H9 (cell line): ENCODE measurements at regions not wholly inside any gene's neighbourhood (a gene's known extent, or its start where the extent isn't known, plus 50 kb on each side); places are given as distances from the start of the nearest gene placed in this dataset.

Source experiments
- DNase-seq: peaks from one replicate; pipeline ENCODE4 v3.0.0-alpha.2; 2017
- H2AFZ ChIP-seq: one replicate; pipeline ENCODE4 v1.6.1; 2013; ENCODE audit warnings: mild to moderate bottlenecking, low read length, control low read depth, moderate library complexity
- H2AK5ac ChIP-seq: 2 replicates; pipeline ENCODE4 v1.6.1; 2013; ENCODE audit warnings: low read length, control low read depth, mixed read lengths; ENCODE audit not compliant: insufficient read length
- H2BK120ac ChIP-seq: one replicate; pipeline ENCODE4 v1.6.1; 2013; ENCODE audit warnings: low read depth, mild to moderate bottlenecking, low read length, control low read depth, inconsistent platforms; ENCODE audit not compliant: poor library complexity, severe bottlenecking
- H2BK12ac ChIP-seq: 2 replicates; pipeline ENCODE4 v1.6.1; 2013; ENCODE audit warnings: low read length, control low read depth, mixed read lengths, low read depth; ENCODE audit not compliant: insufficient read length
- H2BK15ac ChIP-seq: 2 replicates; pipeline ENCODE4 v1.6.1; 2013; ENCODE audit warnings: low read depth, low read length, control low read depth
- H2BK20ac ChIP-seq: one replicate; pipeline ENCODE4 v1.6.1; 2013; ENCODE audit warnings: low read depth, mild to moderate bottlenecking, low read length, control low read depth, inconsistent platforms; ENCODE audit not compliant: poor library complexity, severe bottlenecking
- H2BK5ac ChIP-seq: 2 replicates; pipeline ENCODE4 v1.6.1; 2013; ENCODE audit warnings: low read length, control low read depth, mixed read lengths; ENCODE audit not compliant: insufficient read length
- H3K14ac ChIP-seq: 2 replicates; pipeline ENCODE4 v1.6.1; 2013; ENCODE audit warnings: low read length, control low read depth; ENCODE audit not compliant: insufficient read depth
- H3K18ac ChIP-seq: 2 replicates; pipeline ENCODE4 v1.6.1; 2013; ENCODE audit warnings: low read depth, mild to moderate bottlenecking, mixed read lengths, low read length, control low read depth; ENCODE audit not compliant: insufficient read length
- H3K23ac ChIP-seq: 2 replicates; pipeline ENCODE4 v1.6.1; 2013; ENCODE audit warnings: low read length, control low read depth, mixed read lengths, low read depth; ENCODE audit not compliant: insufficient read length
- H3K23me2 ChIP-seq: 2 replicates; pipeline ENCODE4 v1.6.1; 2013; ENCODE audit warnings: low read depth, mild to moderate bottlenecking, mixed read lengths, low read length, control low read depth; ENCODE audit not compliant: insufficient read length, poor library complexity, severe bottlenecking
- H3K27ac ChIP-seq: 2 replicates; pipeline ENCODE4 v1.5.1; 2013; ENCODE audit warnings: low read length, control low read depth, mixed read lengths, low read depth; ENCODE audit not compliant: insufficient read length
- H3K27me3 ChIP-seq: 2 replicates; pipeline ENCODE4 v1.6.1; 2013; ENCODE audit warnings: low read length, control low read depth, inconsistent platforms; ENCODE audit not compliant: insufficient read depth
- H3K4ac ChIP-seq: 2 replicates; pipeline ENCODE4 v1.6.1; 2013; ENCODE audit warnings: low read depth, mild to moderate bottlenecking, control low read depth, inconsistent platforms, low read length, moderate library complexity
- H3K4me1 ChIP-seq: 2 replicates; pipeline ENCODE4 v1.6.1; 2013; ENCODE audit warnings: low read length, control low read depth, inconsistent platforms; ENCODE audit not compliant: insufficient read depth
- H3K4me2 ChIP-seq: 2 replicates; pipeline ENCODE4 v1.6.1; 2013; ENCODE audit warnings: low read length, control low read depth, mixed read lengths; ENCODE audit not compliant: insufficient read length, insufficient read depth
- H3K56ac ChIP-seq: 2 replicates; pipeline ENCODE4 v1.6.1; 2013; ENCODE audit warnings: low read depth, mild to moderate bottlenecking, mixed read lengths, low read length, control low read depth; ENCODE audit not compliant: insufficient read length
- H3K79me1 ChIP-seq: 2 replicates; pipeline ENCODE4 v1.6.1; 2013; ENCODE audit warnings: low read depth, mild to moderate bottlenecking, moderate library complexity, low read length, control low read depth, inconsistent platforms; ENCODE audit not compliant: insufficient read depth, poor library complexity, severe bottlenecking
- H3K79me2 ChIP-seq: 2 replicates; pipeline ENCODE4 v1.6.1; 2013; ENCODE audit warnings: low read length, control low read depth, inconsistent platforms; ENCODE audit not compliant: insufficient read depth
- H3K9ac ChIP-seq: 2 replicates; pipeline ENCODE4 v1.6.1; 2013; ENCODE audit warnings: low read length, control low read depth, mixed read lengths; ENCODE audit not compliant: insufficient read length; ENCODE audit errors: extremely low read depth
- H3K9me3 ChIP-seq: one replicate; pipeline ENCODE4 v1.6.1; 2013; ENCODE audit warnings: low read depth, low read length, inconsistent platforms; ENCODE audit not compliant: control insufficient read depth
- H3T11ph ChIP-seq: one replicate; pipeline ENCODE4 v1.6.1; 2013; ENCODE audit warnings: mild to moderate bottlenecking, low read length, control low read depth, inconsistent platforms
- H4K20me1 ChIP-seq: one replicate; pipeline ENCODE4 v1.6.1; 2013; ENCODE audit not compliant: control insufficient read depth, insufficient read length, insufficient read depth
- H4K5ac ChIP-seq: 2 replicates; pipeline ENCODE4 v1.6.1; 2013; ENCODE audit warnings: low read depth, mild to moderate bottlenecking, mixed read lengths, low read length, control low read depth; ENCODE audit not compliant: insufficient read length
- H4K8ac ChIP-seq: replicated peaks from 2 replicates; pipeline ENCODE4 v1.6.1; 2013; ENCODE audit warnings: low read length, control low read depth, mixed read lengths, low read depth; ENCODE audit not compliant: insufficient read length
- H4K91ac ChIP-seq: 2 replicates; pipeline ENCODE4 v1.6.1; 2013; ENCODE audit warnings: low read depth, mild to moderate bottlenecking, moderate library complexity, mixed read lengths, low read length, control low read depth; ENCODE audit not compliant: insufficient read length
- H3K27ac Mint-ChIP-seq, 3 experiments: 2 replicates in 2 of 3; 3 replicates in 1 of 3; pipeline ENCODE4 v1.8.0; 2020 to 2021; ENCODE audit warnings: mixed read lengths in 3 of 3, mild to moderate bottlenecking in 1 of 3, moderate library complexity in 1 of 3
- H3K27me3 Mint-ChIP-seq: 2 replicates; pipeline ENCODE4 v1.8.0; 2021; ENCODE audit warnings: low read depth, mild to moderate bottlenecking, moderate library complexity, mixed read lengths
- H3K36me3 Mint-ChIP-seq, 3 experiments: 2 replicates in 2 of 3; 3 replicates in 1 of 3; pipeline ENCODE4 v1.8.0; 2020 to 2021; ENCODE audit warnings: low read depth in 3 of 3, mixed read lengths in 3 of 3; ENCODE audit not compliant: insufficient read depth in 1 of 3
- H3K4me1 Mint-ChIP-seq, 2 experiments: 2 replicates each; pipeline ENCODE4 v1.8.0; 2020; ENCODE audit warnings: mixed read lengths in 2 of 2
- H3K4me3 Mint-ChIP-seq, 2 experiments: 2 replicates in 1 of 2; 3 replicates in 1 of 2; pipeline ENCODE4 v1.8.0; 2020 to 2021; ENCODE audit warnings: mild to moderate bottlenecking in 2 of 2, mixed read lengths in 2 of 2, moderate library complexity in 1 of 2
- H3K9me3 Mint-ChIP-seq, 2 experiments: 2 replicates in 1 of 2; 3 replicates in 1 of 2; pipeline ENCODE4 v1.8.0; 2020; ENCODE audit warnings: mild to moderate bottlenecking in 2 of 2, mixed read lengths in 2 of 2, moderate library complexity in 1 of 2
- WGBS: extraction: QIAGEN DNeasy Blood & Tissue Kit; methylation state at CpG from one replicate; pipeline ENCODE4 v1.1.7; 2013; ENCODE audit warnings: missing lambda C conversion rate, low lambda C conversion rate, mixed read lengths; ENCODE audit not compliant: insufficient read length; ENCODE audit errors: extremely low coverage; 5-methylcytosine and 5-hydroxymethylcytosine counted together
- TF ChIP-seq, protein P1 (sequence below): fragments of 200-600 bp; sonication (generic); conservative IDR thresholded peaks from 3 replicates; pipeline ENCODE4 v1.8.0; 2021; ENCODE audit warnings: antibody characterized with exemption, mild to moderate bottlenecking

DNA sequence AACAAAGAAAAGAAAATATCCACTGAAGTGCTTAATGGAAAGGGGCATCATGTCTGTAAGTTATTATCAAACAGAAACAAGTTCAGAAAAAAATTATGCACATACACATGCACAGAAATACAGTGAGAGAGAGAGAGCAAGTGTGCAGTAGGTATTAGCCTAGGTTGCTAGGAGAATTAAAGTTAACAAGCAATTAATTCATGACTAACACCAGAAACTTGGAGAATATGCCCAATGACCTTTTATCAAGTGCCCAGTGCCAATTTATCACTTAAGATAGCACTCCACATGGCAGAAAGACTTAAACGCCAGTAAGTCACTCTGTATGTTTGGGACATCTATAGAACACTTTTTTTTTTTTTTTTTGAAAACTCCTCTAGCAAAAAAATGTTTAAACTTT is 56.2 kb upstream of the SLC16A1 start:
- Histone ChIP-seq H3K27ac (no peak overlapping the region), H3K4ac (no peak overlapping the region), H3K23me2 (no peaks in the 10 kb centered on the region), H4K5ac (no peak overlapping the region), H3K9me3 (no peaks in the 10 kb centered on the region), H4K20me1 (no peaks in the 10 kb centered on the region), H2BK12ac (no peak overlapping the region), H2BK5ac (no peak overlapping the region), H3K18ac (no peak overlapping the region), H3K9ac (no peak overlapping the region), H3K4me1 (no peaks in the 10 kb centered on the region), H3K4me2 (no peak overlapping the region), H3K79me2 (no peaks in the 10 kb centered on the region), H2BK20ac (no peak overlapping the region), H3K79me1 (no peaks in the 10 kb centered on the region), H3K14ac (no peak overlapping the region), H2BK120ac (no peak overlapping the region), H2BK15ac (no peak overlapping the region), H3K56ac (no peak overlapping the region), H3K23ac (no peak overlapping the region), H3K27me3 (no peaks in the 10 kb centered on the region), H2AK5ac (no peak overlapping the region), H3T11ph (no peak overlapping the region), H2AFZ (no peak overlapping the region), H4K8ac (no peak overlapping the region), H4K91ac (no peak overlapping the region)
- Mint-ChIP-seq H3K9me3 (peaks cover 0 to 2% of the 10 kb centered on the region in 2 experiments; a peak in 1 of 5 replicates), H3K4me3 (no peak overlapping the region), H3K4me1 (no peaks in the 10 kb centered on the region; a peak in 1 of 4 replicates), H3K27ac (no peak overlapping the region), H3K27me3 (no peaks in the 10 kb centered on the region), H3K36me3 (peaks cover 0 to 8% (median 4%) of the 10 kb centered on the region in 3 experiments; a peak in 5 of 7 replicates)
- WGBS = no CpG with 5 or more reads among the region's 1 CpG
- TF ChIP-seq, protein P1, sequence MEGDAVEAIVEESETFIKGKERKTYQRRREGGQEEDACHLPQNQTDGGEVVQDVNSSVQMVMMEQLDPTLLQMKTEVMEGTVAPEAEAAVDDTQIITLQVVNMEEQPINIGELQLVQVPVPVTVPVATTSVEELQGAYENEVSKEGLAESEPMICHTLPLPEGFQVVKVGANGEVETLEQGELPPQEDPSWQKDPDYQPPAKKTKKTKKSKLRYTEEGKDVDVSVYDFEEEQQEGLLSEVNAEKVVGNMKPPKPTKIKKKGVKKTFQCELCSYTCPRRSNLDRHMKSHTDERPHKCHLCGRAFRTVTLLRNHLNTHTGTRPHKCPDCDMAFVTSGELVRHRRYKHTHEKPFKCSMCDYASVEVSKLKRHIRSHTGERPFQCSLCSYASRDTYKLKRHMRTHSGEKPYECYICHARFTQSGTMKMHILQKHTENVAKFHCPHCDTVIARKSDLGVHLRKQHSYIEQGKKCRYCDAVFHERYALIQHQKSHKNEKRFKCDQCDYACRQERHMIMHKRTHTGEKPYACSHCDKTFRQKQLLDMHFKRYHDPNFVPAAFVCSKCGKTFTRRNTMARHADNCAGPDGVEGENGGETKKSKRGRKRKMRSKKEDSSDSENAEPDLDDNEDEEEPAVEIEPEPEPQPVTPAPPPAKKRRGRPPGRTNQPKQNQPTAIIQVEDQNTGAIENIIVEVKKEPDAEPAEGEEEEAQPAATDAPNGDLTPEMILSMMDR = no peak
- DNase-seq = no peak
